MCF 10A (cell line): ENCODE measurements at regions not wholly inside any gene's neighbourhood (a gene's known extent, or its start where the extent isn't known, plus 50 kb on each side); places are given as distances from the start of the nearest gene placed in this dataset.

Source experiments
- BruUV-seq: library from RNA; stranded (reverse); fragments of 400-500 nt; replicated peaks from 2 replicates; lab custom pipeline; 2021; lab: Mats Ljungman, UMichigan
- CTCF ChIA-PET: fragments of 300-600 bp; sonication (Branson Sonifier 250); formaldehyde crosslinking; extraction: SDS; loops from one replicate; lab custom pipeline; 2021; ENCODE audit warnings: antibody characterized with exemption, inconsistent platforms; lab: Yijun Ruan, JAX
- POLR2A ChIA-PET: fragments of 300-600, 350-650 bp; sonication (Branson Sonifier 250); formaldehyde crosslinking; extraction: SDS; loops from one replicate; lab custom pipeline; 2020; ENCODE audit warnings: antibody characterized with exemption, inconsistent platforms; lab: Yijun Ruan, JAX
- DNase-seq: peaks from one replicate; pipeline ENCODE4 v3.0.0-alpha.2; 2018; ENCODE audit not compliant: unreplicated experiment
- H3K27ac Mint-ChIP-seq: one replicate; pipeline ENCODE4 v1.8.0; 2022; ENCODE audit warnings: mild to moderate bottlenecking, low read depth, mixed read lengths; ENCODE audit not compliant: unreplicated experiment
- H3K27me3 Mint-ChIP-seq: one replicate; pipeline ENCODE4 v1.8.0; 2022; ENCODE audit warnings: mixed read lengths; ENCODE audit not compliant: insufficient read depth, unreplicated experiment
- H3K36me3 Mint-ChIP-seq: one replicate; pipeline ENCODE4 v1.8.0; 2022; ENCODE audit warnings: mild to moderate bottlenecking, moderate library complexity, mixed read lengths; ENCODE audit not compliant: insufficient read depth, unreplicated experiment
- H3K4me1 Mint-ChIP-seq: one replicate; pipeline ENCODE4 v1.8.0; 2022; ENCODE audit warnings: mixed read lengths; ENCODE audit not compliant: insufficient read depth, unreplicated experiment
- H3K4me3 Mint-ChIP-seq: one replicate; pipeline ENCODE4 v1.8.0; 2022; ENCODE audit warnings: mild to moderate bottlenecking, moderate library complexity, mixed read lengths; ENCODE audit not compliant: unreplicated experiment
- H3K9me3 Mint-ChIP-seq: one replicate; pipeline ENCODE4 v1.8.0; 2022; ENCODE audit warnings: mixed read lengths; ENCODE audit not compliant: unreplicated experiment
- CTCF ChIP-seq: fragments of 200-600 bp; IDR thresholded peaks from one replicate; pipeline ENCODE4 v1.8.0; 2022; ENCODE audit warnings: antibody characterized with exemption, mild to moderate bottlenecking; ENCODE audit not compliant: unreplicated experiment
- intact Hi-C: fragments of 100-400 bp; cut with micrococcal nuclease; formaldehyde crosslinking; loops from 2 replicates; pipeline ENCODE4 v1.14.1; 2022

GRCh38 chr18:1928711-1929110 is 642.6 kb downstream of the METTL4 start:
- intact Hi-C loops: no loop called here
- DNase-seq: no peak
- no peaks in the 10 kb centered on the region for H3K27me3 Mint-ChIP-seq
- no peak overlapping the region for H3K27ac Mint-ChIP-seq
- no peak for TF ChIP-seq CTCF
- CTCF ChIA-PET: no interaction called here
- POLR2A ChIA-PET: no interaction called here
- H3K4me1 Mint-ChIP-seq: no peaks in the 10 kb centered on the region
- H3K36me3 Mint-ChIP-seq: no peaks in the 10 kb centered on the region
- H3K9me3 Mint-ChIP-seq: peaks cover 7% of the 10 kb centered on the region
- no peak overlapping the region for H3K4me3 Mint-ChIP-seq
- no TSS peak for BruUV-seq

- Mint-ChIP-seq H3K36me3 (no peaks in the 10 kb centered on the region), H3K27me3 (no peaks in the 10 kb centered on the region), H3K9me3 (peaks cover 7% of the 10 kb centered on the region), H3K4me3 (no peak overlapping the region), H3K27ac (no peak overlapping the region), H3K4me1 (no peaks in the 10 kb centered on the region)
- no peak for DNase-seq
- no peak for TF ChIP-seq CTCF
- ChIA-PET CTCF (interaction anchor here (0.6 kb wide), 1 partner anchor 177 kb away, joined by 3 read pairs; no protein-coding TSS in a partner anchor), POLR2A (no interaction called here)
- intact Hi-C loops: no loop called here
- no TSS peak for BruUV-seq
Measured at GRCh38 chr18:1929720-1930119, 641.6 kb downstream of the METTL4 start.

GRCh38 chr18:1930291-1931270 is 640.7 kb downstream of the METTL4 start:
- peaks cover 7% of the 10 kb centered on the region for H3K9me3 Mint-ChIP-seq
- BruUV-seq: no TSS peak
- DNase-seq: no peak
- H3K4me3 Mint-ChIP-seq: no peak overlapping the region
- POLR2A ChIA-PET: no interaction called here
- no peaks in the 10 kb centered on the region for H3K4me1 Mint-ChIP-seq
- H3K27me3 Mint-ChIP-seq: no peaks in the 10 kb centered on the region
- no peak for TF ChIP-seq CTCF
- CTCF ChIA-PET: interaction anchor here (0.6 to 0.8 kb wide), 2 partner anchors 176 to 363 kb away, joined by 3 read pairs; no protein-coding TSS in a partner anchor
- intact Hi-C loops: no loop called here
- H3K27ac Mint-ChIP-seq: no peak overlapping the region
- no peaks in the 10 kb centered on the region for H3K36me3 Mint-ChIP-seq

- intact Hi-C loops: no loop called here
- CTCF ChIA-PET: no interaction called here
- no TSS peak for BruUV-seq
- Mint-ChIP-seq H3K9me3 (no peaks in the 10 kb centered on the region), H3K4me1 (no peaks in the 10 kb centered on the region), H3K36me3 (no peaks in the 10 kb centered on the region), H3K27me3 (no peaks in the 10 kb centered on the region), H3K4me3 (no peak overlapping the region), H3K27ac (no peak overlapping the region)
- POLR2A ChIA-PET: no interaction called here
- no peak for DNase-seq
- no peak for TF ChIP-seq CTCF
Measured at GRCh38 chr18:1952486-1952885, 618.8 kb downstream of the METTL4 start.
